GM20000 (cell line): ENCODE measurements at regions not wholly inside any gene's neighbourhood (a gene's known extent, or its start where the extent isn't known, plus 50 kb on each side); places are given as distances from the start of the nearest gene placed in this dataset.

Experiments
- DNase-seq: peaks from one replicate; pipeline ENCODE4 v3.0.0; 2012; ENCODE audit warnings: low spot score
- CTCF ChIP-seq: IDR thresholded peaks from 2 replicates; pipeline ENCODE4 v1.5.1; 2012; ENCODE audit warnings: mild to moderate bottlenecking, control low read depth; ENCODE audit errors: extremely low read depth, missing control alignments

- DNase-seq = no peak
- TF ChIP-seq CTCF = no peak
Observed at GRCh38 chr5:3321923-3322322, 273.7 kb upstream of the IRX1 start.

- no peak for DNase-seq
- no peak for TF ChIP-seq CTCF
Observed at GRCh38 chr5:3321119-3321760, 274.4 kb upstream of the IRX1 start.

GRCh38 chr5:3320317-3320875, 275.2 kb upstream of the IRX1 start:
- no peak for DNase-seq
- TF ChIP-seq CTCF = no peak

GRCh38 chr5:3317051-3317795, 278.4 kb upstream of the IRX1 start:
- DNase-seq = no peak

GRCh38 chr5:3313569-3313968, 282.1 kb upstream of the IRX1 start:
- no peak for TF ChIP-seq CTCF

More at GRCh38 chr5:3317051-3317795, 278.4 kb upstream of the IRX1 start:
- no peak for TF ChIP-seq CTCF

GRCh38 chr5:3312299-3312698, 283.3 kb upstream of the IRX1 start:
- no peak for TF ChIP-seq CTCF
- DNase-seq = no peak

More at GRCh38 chr5:3313569-3313968, 282.1 kb upstream of the IRX1 start:
- no peak for DNase-seq

GRCh38 chr5:3311433-3311832, 284.2 kb upstream of the IRX1 start:
- DNase-seq = no peak
- no peak for TF ChIP-seq CTCF
